Glomerular visceral epithelial cell (primary cell): ENCODE measurements at regions not wholly inside any gene's neighbourhood (a gene's known extent, or its start where the extent isn't known, plus 50 kb on each side); places are given as distances from the start of the nearest gene placed in this dataset.
"Not testable (repeated sequence)": the region's sequence is repeated elsewhere in the genome, so short reads cannot be mapped to it uniquely, and the experiment has no call there.

Experiments
- DNase-seq: peaks from one replicate; pipeline ENCODE4 v3.0.0-alpha.2; 2016; ENCODE audit errors: extremely low spot score

DNA sequence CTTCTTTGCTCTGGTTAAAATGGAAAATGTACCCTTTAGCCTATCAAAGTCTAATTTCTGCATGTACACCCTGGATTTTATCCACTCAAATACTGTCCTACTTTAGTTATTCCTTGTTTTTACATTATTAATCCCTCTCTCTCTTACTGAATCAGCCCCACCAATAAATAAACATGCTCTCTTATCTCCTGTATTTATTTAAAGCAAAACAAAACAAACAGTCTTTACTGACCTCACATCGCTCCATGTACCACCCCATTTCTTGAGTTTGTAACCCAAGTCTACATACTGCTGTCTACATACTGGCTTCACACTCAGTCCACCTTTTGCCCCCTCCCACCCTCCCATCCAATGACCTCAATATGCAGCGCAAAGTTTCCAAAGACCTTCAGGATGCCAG, 113.3 kb upstream of the RORA start:
- DNase-seq: no peak

DNA sequence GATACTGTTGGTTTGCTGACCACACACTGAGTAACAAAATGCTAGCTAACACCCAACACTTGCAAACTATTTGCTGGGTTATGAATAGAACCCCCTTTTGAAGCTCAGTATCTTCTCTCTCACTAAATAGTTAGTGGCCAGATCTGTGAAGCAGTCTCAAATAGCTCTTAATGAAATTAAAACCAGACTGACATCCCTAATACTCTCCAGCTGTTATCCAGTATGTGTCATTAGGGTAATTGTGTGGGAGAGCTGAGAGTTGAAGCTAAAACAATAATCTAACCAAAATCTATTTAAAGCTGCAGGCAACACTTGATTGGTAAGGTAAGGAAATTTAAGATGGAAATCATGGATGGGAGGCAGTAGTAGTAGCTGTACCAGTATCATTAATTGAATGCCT, 110.4 kb upstream of the RORA start:
- DNase-seq: no peak

DNA sequence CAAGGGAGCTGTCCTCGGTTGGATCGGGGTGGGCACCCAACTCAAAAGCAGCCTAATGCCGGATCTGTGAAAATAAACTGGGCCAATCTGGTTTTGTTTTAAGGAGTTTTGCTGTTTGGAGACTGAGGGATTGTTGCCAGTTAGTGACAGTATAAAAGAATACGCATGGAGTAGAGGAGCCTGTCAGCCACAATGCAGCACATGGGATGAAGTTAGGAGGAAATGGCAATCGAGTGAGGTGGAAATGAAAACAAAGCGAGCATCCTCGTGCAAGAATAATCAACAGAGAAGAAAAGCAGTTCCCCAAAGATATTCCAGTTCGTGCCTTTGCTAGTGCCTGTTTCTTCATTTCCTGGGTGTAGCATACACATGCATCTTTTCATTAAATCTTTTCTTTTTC, 108.4 kb upstream of the RORA start:
- DNase-seq: no peak

DNA sequence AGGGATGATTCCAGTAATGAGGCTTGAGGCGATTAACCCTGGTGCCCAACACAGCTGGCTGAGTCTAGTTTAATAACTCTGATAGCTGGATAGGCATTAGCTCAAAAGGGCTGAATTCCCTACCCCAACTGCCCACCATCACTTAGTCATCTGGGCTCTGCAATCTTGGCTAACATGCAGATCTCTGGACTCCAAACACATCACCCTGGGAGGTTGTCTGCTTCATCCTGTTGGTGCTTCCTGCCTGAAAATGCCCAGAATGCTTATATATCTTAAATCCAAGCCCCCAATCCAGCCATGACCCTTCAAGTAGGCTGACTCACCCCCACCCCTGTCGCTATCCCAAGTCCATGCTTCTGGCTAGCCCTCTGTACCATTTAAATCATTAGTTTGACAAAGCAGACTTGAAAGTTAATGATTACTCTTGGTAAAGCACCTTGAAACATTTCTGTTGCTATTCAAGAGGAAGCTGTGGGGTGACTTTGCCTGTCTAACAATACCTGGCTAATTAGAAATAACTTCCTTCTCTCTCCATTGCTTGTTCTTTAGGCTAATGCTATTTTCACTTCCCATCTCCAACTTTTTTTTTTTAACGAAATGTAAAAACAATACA, 107.0 kb upstream of the RORA start:
- no peak for DNase-seq

DNA sequence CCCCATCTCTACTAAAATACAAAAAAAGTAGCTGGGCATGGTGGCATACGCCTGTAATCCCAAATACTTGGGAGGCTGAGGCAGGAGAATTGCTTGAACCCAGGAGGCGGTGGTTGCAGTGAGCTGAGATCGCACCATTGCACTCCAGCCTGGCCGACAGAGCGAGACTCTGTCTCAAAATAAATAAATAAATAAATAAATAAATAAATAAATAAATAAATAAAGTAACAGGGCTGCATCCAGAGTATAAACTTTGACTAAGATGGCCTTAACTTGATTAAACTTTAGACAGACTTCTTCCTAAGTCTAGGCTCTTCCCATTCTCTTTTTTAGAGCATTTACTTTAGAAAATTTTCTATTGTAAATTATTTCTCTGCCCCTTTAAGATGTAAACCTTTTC, 105.6 kb upstream of the RORA start:
- not testable (repeated sequence) for DNase-seq

DNA sequence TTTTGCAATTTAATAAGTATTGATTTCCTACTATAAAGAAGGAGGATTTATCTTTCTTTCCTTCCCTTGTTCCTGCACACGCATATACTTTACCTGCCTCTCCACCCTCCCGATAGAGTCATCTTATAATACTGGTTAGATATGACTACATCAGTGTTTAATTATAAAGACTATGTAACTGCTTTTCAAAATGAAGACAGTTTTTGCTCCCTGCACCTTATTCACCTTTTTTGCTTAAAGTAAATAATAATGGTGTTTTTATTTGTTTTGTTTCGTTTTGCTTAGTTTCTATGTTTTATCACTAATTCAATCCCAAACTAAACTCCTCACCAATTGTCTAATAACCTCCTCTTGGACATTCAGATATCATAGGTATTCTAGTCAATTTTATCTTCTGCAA, 101.9 kb upstream of the RORA start:
- no peak for DNase-seq

DNA sequence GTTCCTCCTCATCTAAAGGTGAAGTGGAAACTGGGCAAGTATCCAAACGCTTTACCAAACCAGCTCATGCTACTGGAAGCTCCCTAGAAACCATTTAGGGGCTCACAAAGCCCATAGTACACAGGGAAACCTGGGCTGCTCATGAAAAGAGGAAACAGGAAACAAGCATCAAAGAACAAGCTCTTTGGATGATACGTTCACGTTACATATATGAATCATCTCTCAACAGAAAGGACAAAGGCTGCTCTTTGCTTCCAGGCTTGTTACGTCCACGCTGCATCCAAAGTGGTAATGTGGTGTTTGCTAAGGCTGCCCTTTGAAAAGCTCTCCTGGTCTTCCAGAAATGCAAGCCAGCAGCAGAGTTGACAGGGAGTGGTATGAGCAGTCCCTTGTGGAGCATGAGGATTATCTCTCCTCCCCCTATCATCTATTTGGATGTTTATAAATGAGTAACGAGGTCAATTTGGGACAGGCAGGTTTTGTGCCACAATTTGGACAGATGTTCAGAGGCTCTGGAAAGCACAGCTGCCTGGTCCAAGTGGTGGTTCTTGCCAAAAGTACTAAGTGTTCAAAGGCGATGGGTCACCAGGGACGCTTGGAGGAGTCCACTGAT, 98.0 kb upstream of the RORA start:
- no peak for DNase-seq

DNA sequence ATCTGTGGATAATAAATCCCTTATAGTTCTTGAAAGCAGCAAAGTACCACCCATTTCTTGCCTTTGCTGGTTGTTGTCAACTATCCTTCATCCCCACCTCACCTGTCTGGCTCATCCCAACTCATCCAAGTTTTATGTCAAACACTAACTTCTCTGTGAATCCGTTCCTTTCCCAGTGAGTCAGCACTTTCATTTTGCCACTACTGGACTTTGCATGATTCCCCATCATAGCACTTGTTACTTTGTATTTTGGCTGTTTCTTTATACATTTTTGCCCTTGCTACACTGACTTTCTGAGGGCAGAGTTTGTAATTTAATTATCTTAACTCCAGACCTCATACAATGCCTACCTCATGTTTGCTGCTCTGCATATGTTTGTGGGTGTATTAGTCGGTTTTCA, 90.8 kb upstream of the RORA start:
- DNase-seq: no peak

DNA sequence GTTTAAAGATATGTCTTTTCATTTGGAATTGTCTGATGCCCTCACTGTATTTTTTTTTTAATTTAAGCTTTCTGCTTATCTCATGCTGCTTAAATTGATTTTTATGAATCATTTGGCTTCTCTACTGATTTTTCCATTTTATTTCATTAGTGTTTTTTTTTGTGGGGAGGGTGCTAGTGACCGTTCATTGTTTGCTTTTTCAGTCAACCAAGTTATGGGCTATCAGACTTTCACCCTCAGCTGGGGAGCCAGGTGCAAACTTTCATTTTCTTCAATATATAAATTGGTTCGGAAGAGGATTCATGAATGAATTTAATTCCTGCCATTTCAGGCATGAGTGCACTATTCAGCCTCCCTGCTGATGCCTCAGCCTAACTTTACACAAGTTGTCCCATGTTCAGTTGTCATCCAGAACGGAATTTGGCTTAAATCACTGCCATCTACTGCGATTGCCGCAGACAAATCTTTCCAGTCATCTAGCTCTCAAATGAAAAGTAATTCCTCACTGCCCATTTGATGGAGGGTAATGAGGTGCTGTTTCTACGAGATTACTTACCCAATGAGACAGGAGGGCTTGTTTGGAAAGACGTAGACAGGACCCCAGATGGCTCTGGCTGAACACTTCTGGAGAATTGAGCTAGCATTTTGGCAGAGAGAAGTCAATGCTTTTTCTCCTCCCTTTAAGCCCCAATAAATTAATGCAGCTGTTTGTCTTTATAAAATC, 89.9 kb upstream of the RORA start:
- no peak for DNase-seq

DNA sequence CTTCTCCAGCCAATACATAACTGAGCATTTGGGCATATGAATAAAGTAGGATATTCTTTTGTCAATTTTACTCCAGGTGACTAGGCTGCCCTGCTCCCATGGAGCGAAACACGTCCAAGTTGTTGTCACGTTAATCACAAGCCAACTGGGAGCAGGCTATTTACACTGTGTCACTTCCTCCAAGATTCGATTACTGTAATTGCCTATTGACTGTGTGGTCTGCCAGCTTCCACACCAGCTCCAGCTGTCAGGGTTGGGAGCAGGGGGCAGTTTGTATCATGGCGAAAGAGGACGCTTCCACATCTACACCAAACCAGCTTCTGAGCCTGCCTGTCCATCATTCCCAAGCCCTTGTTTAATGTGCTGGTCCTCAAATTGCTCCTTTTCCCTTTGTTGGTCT, 89.2 kb upstream of the RORA start:
- no peak for DNase-seq

DNA sequence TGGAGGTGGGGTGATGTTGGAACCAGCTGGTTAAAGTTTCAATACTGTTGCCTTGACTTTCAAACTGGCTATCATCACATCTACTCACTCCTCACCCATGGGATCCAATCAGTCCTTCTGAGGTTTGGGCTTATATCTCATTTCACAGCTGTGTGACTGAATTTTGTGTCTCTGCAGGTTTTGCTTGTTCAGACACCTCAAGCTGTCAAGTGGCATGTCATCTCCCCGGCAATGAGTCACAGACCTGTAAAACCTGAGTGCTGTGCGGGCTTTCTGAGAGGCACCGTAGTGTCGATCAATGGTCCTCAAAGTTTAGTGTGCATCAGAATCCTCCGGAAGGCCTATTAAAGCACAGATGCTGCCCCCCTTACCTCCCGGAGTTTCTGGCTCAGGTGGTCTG, 86.4 kb upstream of the RORA start:
- DNase-seq: no peak

DNA sequence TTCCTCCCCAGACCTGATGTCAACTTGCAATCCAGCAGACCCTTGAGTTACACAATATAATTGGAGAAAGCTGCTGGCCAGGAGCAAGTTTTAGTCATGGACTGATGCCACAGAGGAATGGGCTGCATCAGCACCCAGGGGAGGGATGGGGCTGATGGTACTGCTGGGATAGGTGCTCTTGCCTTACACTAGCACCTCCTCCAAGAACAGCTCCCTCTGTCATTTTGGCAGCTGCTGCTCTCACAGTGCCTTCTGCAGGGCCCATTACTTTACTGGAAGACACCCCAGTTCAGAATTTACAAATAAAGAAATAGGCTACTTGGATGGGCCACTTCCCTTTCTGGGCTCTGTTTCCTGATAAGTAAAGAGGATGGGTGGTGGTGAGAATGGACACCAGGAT, 85.3 kb upstream of the RORA start:
- no peak for DNase-seq

DNA sequence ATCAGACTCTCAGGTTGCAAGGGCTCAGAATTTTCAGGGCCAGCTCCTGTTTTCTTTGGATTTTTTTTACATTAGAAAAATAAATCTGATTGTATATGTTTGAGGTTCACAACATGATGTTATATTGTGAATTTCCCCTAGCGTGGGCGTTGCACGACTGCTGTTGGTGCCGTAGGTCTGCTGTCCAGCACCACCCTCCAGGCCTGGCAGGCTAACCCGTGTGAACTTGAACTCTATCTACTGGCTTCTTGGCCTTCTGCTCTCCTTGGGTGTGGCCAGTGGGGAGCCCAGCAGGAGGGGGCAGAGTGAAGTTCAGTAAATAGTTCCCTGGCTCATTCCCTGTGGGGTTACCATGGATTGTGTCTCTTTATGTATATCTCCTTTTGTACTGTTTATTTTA, 80.5 kb upstream of the RORA start:
- DNase-seq: no peak

DNA sequence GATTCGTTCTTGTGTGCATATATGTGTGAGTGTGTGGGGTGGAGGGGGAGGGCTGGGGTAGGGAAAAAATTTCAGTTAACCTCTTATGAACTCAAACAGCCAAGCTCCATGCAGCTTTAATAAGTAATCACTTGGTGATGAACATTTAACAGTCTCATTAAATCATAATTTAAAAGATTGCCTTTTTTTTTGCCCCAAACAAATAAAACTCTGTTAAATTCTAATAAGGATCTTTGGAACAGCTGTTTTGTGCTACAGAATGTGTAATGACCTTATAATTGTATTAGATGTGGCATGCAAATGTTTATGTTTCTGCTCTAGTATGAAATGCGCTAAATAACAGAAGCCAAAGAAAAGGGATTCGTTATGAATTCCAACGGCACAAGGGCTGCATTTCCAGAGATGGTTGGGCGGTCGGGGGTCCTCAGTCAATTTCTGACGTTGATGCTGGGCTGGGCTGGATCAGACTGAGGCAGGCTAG, 80.0 kb upstream of the RORA start:
- DNase-seq: no peak

DNA sequence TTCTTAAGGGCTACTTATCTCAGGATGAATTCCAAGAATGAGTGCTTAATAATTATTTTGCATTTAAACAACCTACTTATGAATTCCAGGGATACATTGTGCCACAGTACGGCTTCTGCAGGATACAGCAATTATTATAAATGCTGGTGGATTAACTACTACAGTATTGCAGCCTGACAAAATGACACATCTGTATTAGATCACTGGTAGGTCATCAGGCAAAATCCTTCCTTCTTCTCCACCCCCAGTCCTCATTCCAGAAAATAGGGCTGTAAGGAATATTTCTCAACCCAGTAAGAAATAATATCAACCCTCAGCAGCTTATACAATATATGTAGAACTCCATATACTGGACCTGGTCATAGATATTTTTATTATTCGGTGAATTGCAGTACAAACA, 79.3 kb upstream of the RORA start:
- no peak for DNase-seq

DNA sequence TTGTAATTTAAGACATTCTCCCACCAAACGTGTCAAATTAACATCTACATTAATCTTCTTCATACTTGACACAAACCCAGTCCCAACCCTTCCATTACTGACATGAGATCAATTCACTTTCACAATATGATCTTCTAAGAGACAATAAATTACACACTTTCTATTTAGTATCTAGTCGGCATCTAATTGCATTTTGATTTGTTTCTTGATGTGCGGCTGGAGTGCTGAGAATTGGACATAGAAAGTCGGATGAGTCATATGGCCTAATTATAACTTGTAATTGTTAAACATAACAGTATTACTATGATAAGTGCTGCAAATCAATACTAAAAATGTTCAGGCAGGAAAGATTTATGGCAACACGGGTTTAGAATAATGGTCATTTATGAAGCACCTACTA, 78.4 kb upstream of the RORA start:
- no peak for DNase-seq

DNA sequence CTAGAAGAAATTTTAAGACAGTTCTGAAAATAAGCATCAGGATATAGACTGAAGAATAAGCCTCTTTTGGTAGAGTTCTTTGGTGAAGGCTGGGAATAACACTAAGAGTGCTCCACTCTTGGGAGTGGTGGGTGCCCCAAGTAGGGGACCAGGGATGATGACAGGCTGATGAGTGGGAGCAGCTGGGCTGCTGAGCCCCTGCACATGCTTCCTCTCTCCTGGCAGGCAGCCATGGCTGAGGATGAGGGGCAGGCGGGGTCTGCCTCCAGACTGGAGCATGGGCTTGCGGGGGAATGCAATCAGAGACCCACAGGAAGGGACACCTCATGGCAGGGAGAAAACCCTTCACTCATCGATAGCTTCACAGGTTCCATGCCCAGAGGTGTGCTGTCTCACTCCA, 72.6 kb upstream of the RORA start:
- no peak for DNase-seq

DNA sequence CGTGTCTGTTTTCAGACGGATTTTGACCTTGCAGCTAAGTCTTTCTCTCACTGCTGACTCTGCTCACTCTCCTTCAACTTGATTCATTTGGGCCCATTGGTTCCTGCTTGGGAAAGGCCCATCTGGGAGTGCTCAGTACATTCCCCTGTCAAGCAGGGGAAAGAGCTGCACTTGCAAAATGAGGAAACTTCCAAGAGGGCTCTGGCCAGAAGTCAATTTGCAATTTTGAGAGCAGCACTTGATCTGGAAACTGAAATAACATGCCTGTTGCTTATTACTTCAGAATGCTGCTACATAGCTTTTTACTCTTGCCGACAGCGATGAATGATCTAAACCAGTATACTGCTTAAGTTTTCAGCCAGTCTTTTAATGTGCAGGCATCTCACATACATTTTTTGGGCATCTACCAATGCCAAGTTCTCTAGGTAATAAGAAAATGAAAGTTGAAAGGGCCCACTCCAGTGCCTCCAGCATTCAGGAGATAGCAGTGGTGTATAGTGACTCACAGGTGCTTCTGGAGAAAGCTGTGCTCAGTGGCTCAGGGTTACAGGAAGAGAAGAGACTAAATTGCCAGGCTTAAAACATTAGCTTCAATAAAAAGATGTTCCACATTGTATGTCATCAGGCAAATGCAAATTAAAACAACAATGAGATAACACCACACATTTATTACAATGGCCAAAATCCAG, 70.1 kb upstream of the RORA start:
- no peak for DNase-seq

DNA sequence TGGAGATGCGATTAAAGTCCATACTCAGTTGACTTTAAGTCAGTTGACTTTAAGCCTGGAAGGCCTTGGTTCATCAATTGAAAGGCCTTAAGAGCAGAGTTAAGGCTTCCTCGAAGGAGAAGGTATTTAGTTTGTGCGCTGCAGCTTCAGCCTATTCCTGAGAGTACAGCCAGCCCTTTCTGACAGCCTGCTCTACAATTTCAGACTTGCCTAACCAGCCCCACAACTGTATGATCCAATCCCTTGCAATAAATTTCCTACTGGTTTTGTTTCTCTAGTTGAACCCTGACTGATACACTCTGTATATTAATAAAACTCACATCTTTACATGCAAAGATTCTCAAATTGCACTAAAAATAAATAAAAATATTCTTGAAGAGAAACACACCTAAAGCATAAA, 66.1 kb upstream of the RORA start:
- DNase-seq: no peak

DNA sequence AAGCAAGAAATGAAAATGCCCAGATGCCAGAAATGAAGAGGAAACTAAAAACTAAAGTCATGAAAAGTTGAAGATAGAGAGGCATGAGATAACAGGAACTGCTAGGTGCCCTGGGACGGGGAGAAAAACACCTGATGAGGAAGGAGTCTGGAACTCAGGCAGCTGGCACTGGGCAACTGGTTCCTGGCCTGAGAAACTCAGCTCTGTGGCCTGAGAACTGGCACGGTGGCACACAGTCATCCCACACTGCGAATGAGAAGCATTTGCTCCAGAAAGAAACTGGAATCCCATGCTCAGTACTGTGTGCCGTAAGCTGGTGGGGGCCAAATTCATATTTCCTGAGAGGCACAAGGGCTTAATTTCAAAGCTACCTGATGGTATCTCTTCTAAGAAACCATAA, 53.6 kb upstream of the RORA start:
- DNase-seq: no peak

DNA sequence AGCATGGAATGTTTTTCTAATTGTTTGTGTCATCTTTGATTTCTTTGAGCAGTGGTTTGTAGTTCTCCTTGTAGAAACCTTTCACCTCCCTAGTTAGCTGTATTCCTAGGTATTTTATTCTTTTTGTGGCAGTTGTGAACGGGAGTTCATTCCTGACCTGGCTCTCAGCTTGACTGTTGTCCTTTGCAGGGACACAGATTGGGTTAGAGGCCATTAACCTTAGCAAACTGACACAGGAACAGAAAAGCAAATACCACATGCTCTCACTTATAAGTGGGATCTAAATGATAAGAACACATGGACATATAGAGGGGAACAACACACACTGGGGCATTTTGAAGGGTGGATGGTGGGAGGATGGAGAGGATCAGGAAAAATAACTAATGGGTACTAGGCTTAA, 52.2 kb upstream of the RORA start:
- no peak for DNase-seq
